SK-N-SH (cell line): ENCODE measurements at regions not wholly inside any gene's neighbourhood (a gene's known extent, or its start where the extent isn't known, plus 50 kb on each side); places are given as distances from the start of the nearest gene placed in this dataset.

ENCODE experiments used
- REST ChIP-seq: IDR thresholded peaks from 2 replicates; pipeline ENCODE4 v1.6.1; 2012; ENCODE audit warnings: mild to moderate bottlenecking, low read depth, low read length, moderate library complexity
- TF ChIP-seq, protein P1 (sequence below): fragments of 200-600 bp; sonication (generic); IDR thresholded peaks from 2 replicates; pipeline ENCODE4 v1.6.1; 2017; ENCODE audit warnings: antibody characterized with exemption, mild to moderate bottlenecking, moderate library complexity

DNA sequence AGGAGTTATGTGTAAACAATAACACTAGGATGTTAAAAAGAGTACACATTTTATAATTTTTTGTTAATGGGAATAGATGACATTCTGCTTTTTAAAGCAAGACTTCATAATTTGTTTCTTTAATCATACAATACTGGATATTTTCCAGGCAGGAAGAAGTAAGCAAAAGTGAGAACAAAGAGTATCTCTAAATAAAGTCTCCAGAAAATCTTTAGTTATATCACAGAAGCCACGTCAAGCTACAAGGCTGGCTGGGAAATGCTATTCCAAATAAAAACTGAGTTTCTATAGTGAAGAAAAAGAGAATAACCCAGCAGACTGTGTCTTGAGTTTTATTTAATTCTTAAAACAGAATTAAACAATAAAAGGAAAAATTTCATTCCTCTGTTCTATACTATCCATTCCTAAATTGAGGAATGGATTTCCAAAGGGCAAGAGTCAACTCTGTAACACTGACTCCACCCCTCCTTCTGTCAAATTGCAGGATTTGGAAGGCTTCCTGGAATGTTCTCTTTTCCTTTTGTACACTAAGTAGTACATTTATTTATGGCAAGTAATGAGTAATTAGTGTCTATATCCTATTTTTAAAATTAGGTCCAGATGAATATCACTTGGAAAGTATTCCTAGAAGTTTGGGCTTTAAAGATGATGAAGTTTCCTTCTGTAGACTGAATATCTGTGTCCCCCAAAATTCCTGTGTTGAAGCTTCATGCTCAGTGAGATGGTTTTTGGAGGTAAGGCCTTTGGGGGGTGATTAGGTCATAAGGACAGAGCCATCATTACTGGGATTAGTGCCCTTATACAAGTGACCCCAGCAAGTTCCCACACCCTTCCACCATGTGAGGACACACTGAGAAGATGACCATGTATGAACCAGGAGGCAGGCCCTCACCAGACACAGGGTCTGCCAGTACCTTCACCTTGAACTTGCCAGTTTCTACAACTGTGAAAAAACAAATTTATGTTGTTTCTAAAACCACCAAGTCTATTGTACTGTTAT lies 290.9 kb downstream of the CRPPA start:
- TF ChIP-seq, protein P1, sequence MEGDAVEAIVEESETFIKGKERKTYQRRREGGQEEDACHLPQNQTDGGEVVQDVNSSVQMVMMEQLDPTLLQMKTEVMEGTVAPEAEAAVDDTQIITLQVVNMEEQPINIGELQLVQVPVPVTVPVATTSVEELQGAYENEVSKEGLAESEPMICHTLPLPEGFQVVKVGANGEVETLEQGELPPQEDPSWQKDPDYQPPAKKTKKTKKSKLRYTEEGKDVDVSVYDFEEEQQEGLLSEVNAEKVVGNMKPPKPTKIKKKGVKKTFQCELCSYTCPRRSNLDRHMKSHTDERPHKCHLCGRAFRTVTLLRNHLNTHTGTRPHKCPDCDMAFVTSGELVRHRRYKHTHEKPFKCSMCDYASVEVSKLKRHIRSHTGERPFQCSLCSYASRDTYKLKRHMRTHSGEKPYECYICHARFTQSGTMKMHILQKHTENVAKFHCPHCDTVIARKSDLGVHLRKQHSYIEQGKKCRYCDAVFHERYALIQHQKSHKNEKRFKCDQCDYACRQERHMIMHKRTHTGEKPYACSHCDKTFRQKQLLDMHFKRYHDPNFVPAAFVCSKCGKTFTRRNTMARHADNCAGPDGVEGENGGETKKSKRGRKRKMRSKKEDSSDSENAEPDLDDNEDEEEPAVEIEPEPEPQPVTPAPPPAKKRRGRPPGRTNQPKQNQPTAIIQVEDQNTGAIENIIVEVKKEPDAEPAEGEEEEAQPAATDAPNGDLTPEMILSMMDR, result no peak
- TF ChIP-seq REST, result no peak
